ENCODE measurements at regions not wholly inside any gene's neighbourhood (a gene's known extent, or its start where the extent isn't known, plus 50 kb on each side); places are given as distances from the start of the nearest gene placed in this dataset.

- WGBS: 7% methylated on average over 1 of the region's 1 CpG
- no peak for DNase-seq (ENCODE audit: low spot score)
- Histone ChIP-seq H3K27ac (ENCODE audit: low read depth in 1 of 2, low read length in 2 of 2) (no peak overlapping the region), H3K36me3 (ENCODE audit: control insufficient read depth in 4 of 4, insufficient read depth in 3 of 4, low read depth in 1 of 4, low read length in 3 of 4) (no peaks in the 10 kb centered on the region), H3K27me3 (ENCODE audit: control insufficient read depth in 4 of 4, insufficient read depth in 4 of 4, low read length in 3 of 4) (no peaks in the 10 kb centered on the region), H3K9me3 (ENCODE audit: control insufficient read depth in 4 of 4, low read length in 3 of 4) (no peaks in the 10 kb centered on the region), H3K4me1 (ENCODE audit: control insufficient read depth in 4 of 4, insufficient read depth in 4 of 4, low read length in 3 of 4) (no peaks in the 10 kb centered on the region), H3K4me3 (ENCODE audit: low read depth in 1 of 3, low read length in 3 of 3) (no peak overlapping the region), H3K9ac (ENCODE audit: low read depth in 1 of 2, low read length in 2 of 2) (no peak overlapping the region)
- TF ChIP-seq HNF4G (IDR thresholded peaks at IDR 0.05): no peak
- no peak for TF ChIP-seq MAX (IDR thresholded peaks at IDR 0.05)
Measured at GRCh38 chr21:23792300-23792699, 1815.0 kb downstream of the MRPL39 start.

GRCh38 chr21:23789864-23790263 is 1817.4 kb downstream of the MRPL39 start:
- no peaks in the 10 kb centered on the region for H3K9me3 ChIP-seq (ENCODE audit: control insufficient read depth in 4 of 4, low read length in 3 of 4)
- H3K27me3 ChIP-seq (ENCODE audit: control insufficient read depth in 4 of 4, insufficient read depth in 4 of 4, low read length in 3 of 4): no peaks in the 10 kb centered on the region
- H3K4me3 ChIP-seq (ENCODE audit: low read depth in 1 of 3, low read length in 3 of 3): no peak overlapping the region
- WGBS: 70% methylated on average over 1 of the region's 1 CpG
- no peak for DNase-seq (ENCODE audit: low spot score)
- TF ChIP-seq TAF1 (conservative IDR thresholded peaks at IDR 0.05): no peak
- no peak for TF ChIP-seq ZBTB33 (IDR thresholded peaks at IDR 0.05)
- no peak for TF ChIP-seq YY1 (IDR thresholded peaks at IDR 0.05)
- no peak for TF ChIP-seq HNF4G (IDR thresholded peaks at IDR 0.05)
- TF ChIP-seq NR2F2 (IDR thresholded peaks at IDR 0.05): no peak
- TF ChIP-seq FOXA1 (IDR thresholded peaks at IDR 0.05): no peak
- TF ChIP-seq, protein P1, sequence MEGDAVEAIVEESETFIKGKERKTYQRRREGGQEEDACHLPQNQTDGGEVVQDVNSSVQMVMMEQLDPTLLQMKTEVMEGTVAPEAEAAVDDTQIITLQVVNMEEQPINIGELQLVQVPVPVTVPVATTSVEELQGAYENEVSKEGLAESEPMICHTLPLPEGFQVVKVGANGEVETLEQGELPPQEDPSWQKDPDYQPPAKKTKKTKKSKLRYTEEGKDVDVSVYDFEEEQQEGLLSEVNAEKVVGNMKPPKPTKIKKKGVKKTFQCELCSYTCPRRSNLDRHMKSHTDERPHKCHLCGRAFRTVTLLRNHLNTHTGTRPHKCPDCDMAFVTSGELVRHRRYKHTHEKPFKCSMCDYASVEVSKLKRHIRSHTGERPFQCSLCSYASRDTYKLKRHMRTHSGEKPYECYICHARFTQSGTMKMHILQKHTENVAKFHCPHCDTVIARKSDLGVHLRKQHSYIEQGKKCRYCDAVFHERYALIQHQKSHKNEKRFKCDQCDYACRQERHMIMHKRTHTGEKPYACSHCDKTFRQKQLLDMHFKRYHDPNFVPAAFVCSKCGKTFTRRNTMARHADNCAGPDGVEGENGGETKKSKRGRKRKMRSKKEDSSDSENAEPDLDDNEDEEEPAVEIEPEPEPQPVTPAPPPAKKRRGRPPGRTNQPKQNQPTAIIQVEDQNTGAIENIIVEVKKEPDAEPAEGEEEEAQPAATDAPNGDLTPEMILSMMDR (IDR thresholded peaks at IDR 0.05; ENCODE audit: low read depth, low read length, missing input control): no peak
- TF ChIP-seq ATF3 (IDR thresholded peaks at IDR 0.05): no peak
- TF ChIP-seq HNF4A (conservative IDR thresholded peaks at IDR 0.05): no peak
- no peak for TF ChIP-seq JUND (IDR thresholded peaks at IDR 0.05)
- TF ChIP-seq GABPA (IDR thresholded peaks at IDR 0.05 in 1 of 2, conservative IDR thresholded peaks at IDR 0.05 in 1 of 2): no peak
- no peak for TF ChIP-seq FOXA2 (IDR thresholded peaks at IDR 0.05)
- no peak for TF ChIP-seq EGR1 (IDR thresholded peaks at IDR 0.05; ENCODE audit: low read depth in 2 of 2)
- no peak for TF ChIP-seq RAD21 (IDR thresholded peaks at IDR 0.05)
- TF ChIP-seq RXRA (IDR thresholded peaks at IDR 0.05): no peak
- no peak for TF ChIP-seq SP1 (IDR thresholded peaks at IDR 0.05)
- TF ChIP-seq MAX (IDR thresholded peaks at IDR 0.05): no peak
- no peak for TF ChIP-seq REST (IDR thresholded peaks at IDR 0.05)
- no peak overlapping the region for H3K27ac ChIP-seq (ENCODE audit: low read depth in 1 of 2, low read length in 2 of 2)
- no peaks in the 10 kb centered on the region for H3K4me1 ChIP-seq (ENCODE audit: control insufficient read depth in 4 of 4, insufficient read depth in 4 of 4, low read length in 3 of 4)
- H3K36me3 ChIP-seq (ENCODE audit: control insufficient read depth in 4 of 4, insufficient read depth in 3 of 4, low read depth in 1 of 4, low read length in 3 of 4): no peaks in the 10 kb centered on the region
- H3K9ac ChIP-seq (ENCODE audit: low read depth in 1 of 2, low read length in 2 of 2): no peak overlapping the region
